KOPT-K1 (cell line): ENCODE measurements at regions not wholly inside any gene's neighbourhood (a gene's known extent, or its start where the extent isn't known, plus 50 kb on each side); places are given as distances from the start of the nearest gene placed in this dataset.
"Not testable (repeated sequence)": the region's sequence is repeated elsewhere in the genome, so short reads cannot be mapped to it uniquely, and the experiment has no call there.

Experiments
- H3K27ac ChIP-seq: fragments of 200-600 bp; sonication (generic); 2 replicates; pipeline ENCODE4 v1.5.1; 2016; ENCODE audit warnings: antibody characterized with exemption, mild to moderate bottlenecking, low read depth, low read length; ENCODE audit not compliant: poor library complexity, severe bottlenecking
- H3K36me3 ChIP-seq: fragments of 200-600 bp; sonication (generic); 2 replicates; pipeline ENCODE4 v1.5.1; 2017; ENCODE audit warnings: antibody characterized with exemption, mild to moderate bottlenecking, low read length, moderate library complexity; ENCODE audit not compliant: insufficient read depth
- H3K9me3 ChIP-seq: fragments of 200-600 bp; sonication (generic); 2 replicates; pipeline ENCODE4 v1.5.1; 2017; ENCODE audit warnings: antibody characterized with exemption, low read length, mild to moderate bottlenecking; ENCODE audit not compliant: insufficient read depth, poor library complexity, severe bottlenecking

GRCh38 chr6:90681863-90682262 is 95.0 kb upstream of the MAP3K7 start:
- Histone ChIP-seq H3K27ac (no peak overlapping the region), H3K9me3 (no peaks in the 10 kb centered on the region), H3K36me3 (no peaks in the 10 kb centered on the region)

GRCh38 chr6:90678049-90678779 is 91.3 kb upstream of the MAP3K7 start:
- Histone ChIP-seq H3K27ac (no peak overlapping the region), H3K36me3 (no peaks in the 10 kb centered on the region), H3K9me3 (no peaks in the 10 kb centered on the region)

GRCh38 chr6:90677440-90677839 is 90.6 kb upstream of the MAP3K7 start:
- Histone ChIP-seq H3K36me3 (no peaks in the 10 kb centered on the region), H3K27ac (no peak overlapping the region), H3K9me3 (no peaks in the 10 kb centered on the region)

- H3K36me3 ChIP-seq, result no peaks in the 10 kb centered on the region
- H3K27ac ChIP-seq, result no peak overlapping the region
- no peaks in the 10 kb centered on the region for H3K9me3 ChIP-seq
Observed at GRCh38 chr6:90676516-90677300, 89.8 kb upstream of the MAP3K7 start.

GRCh38 chr6:90675107-90675506 is 88.2 kb upstream of the MAP3K7 start:
- not testable (repeated sequence) for H3K9me3 ChIP-seq, H3K27ac ChIP-seq

GRCh38 chr6:90674077-90674476 is 87.2 kb upstream of the MAP3K7 start:
- not testable (repeated sequence) for H3K9me3 ChIP-seq, H3K27ac ChIP-seq, H3K36me3 ChIP-seq

More at GRCh38 chr6:90675107-90675506, 88.2 kb upstream of the MAP3K7 start:
- not testable (repeated sequence) for H3K36me3 ChIP-seq

- Histone ChIP-seq H3K36me3 (no peaks in the 10 kb centered on the region), H3K9me3 (no peaks in the 10 kb centered on the region), H3K27ac (no peak overlapping the region)
Observed at GRCh38 chr6:90669846-90670245, 83.0 kb upstream of the MAP3K7 start.

- Histone ChIP-seq H3K27ac (no peak overlapping the region), H3K9me3 (no peaks in the 10 kb centered on the region), H3K36me3 (no peaks in the 10 kb centered on the region)
Observed at GRCh38 chr6:90669420-90669819, 82.5 kb upstream of the MAP3K7 start.

- no peak overlapping the region for H3K27ac ChIP-seq
- H3K36me3 ChIP-seq, result no peaks in the 10 kb centered on the region
- H3K9me3 ChIP-seq, result no peaks in the 10 kb centered on the region
Observed at GRCh38 chr6:90668141-90668540, 81.3 kb upstream of the MAP3K7 start.

GRCh38 chr6:90663873-90664272 is 77.0 kb upstream of the MAP3K7 start:
- H3K27ac ChIP-seq, result no peak overlapping the region
- H3K9me3 ChIP-seq, result no peaks in the 10 kb centered on the region
- no peaks in the 10 kb centered on the region for H3K36me3 ChIP-seq

- no peaks in the 10 kb centered on the region for H3K9me3 ChIP-seq
- no peak overlapping the region for H3K27ac ChIP-seq
- no peaks in the 10 kb centered on the region for H3K36me3 ChIP-seq
Observed at GRCh38 chr6:90663106-90663505, 76.2 kb upstream of the MAP3K7 start.

GRCh38 chr6:90660931-90661330 is 74.1 kb upstream of the MAP3K7 start:
- Histone ChIP-seq H3K36me3 (no peaks in the 10 kb centered on the region), H3K27ac (no peak overlapping the region), H3K9me3 (no peaks in the 10 kb centered on the region)

GRCh38 chr6:90658497-90658896 is 71.6 kb upstream of the MAP3K7 start:
- Histone ChIP-seq H3K9me3 (no peaks in the 10 kb centered on the region), H3K36me3 (no peaks in the 10 kb centered on the region), H3K27ac (no peak overlapping the region)

- Histone ChIP-seq H3K27ac (no peak overlapping the region), H3K9me3 (no peaks in the 10 kb centered on the region), H3K36me3 (no peaks in the 10 kb centered on the region)
Observed at GRCh38 chr6:90656325-90656724, 69.5 kb upstream of the MAP3K7 start.

- H3K36me3 ChIP-seq, result no peaks in the 10 kb centered on the region
- H3K9me3 ChIP-seq, result no peaks in the 10 kb centered on the region
- H3K27ac ChIP-seq, result no peak overlapping the region
Observed at GRCh38 chr6:90654806-90655205, 67.9 kb upstream of the MAP3K7 start.

GRCh38 chr6:90654166-90654565 is 67.3 kb upstream of the MAP3K7 start:
- Histone ChIP-seq H3K27ac (no peak overlapping the region), H3K36me3 (no peaks in the 10 kb centered on the region), H3K9me3 (no peaks in the 10 kb centered on the region)
